NB4 (cell line): ENCODE measurements at regions not wholly inside any gene's neighbourhood (a gene's known extent, or its start where the extent isn't known, plus 50 kb on each side); places are given as distances from the start of the nearest gene placed in this dataset.

Experiments used
- DNase-seq: peaks from one replicate; pipeline ENCODE4 v3.0.0; 2010; ENCODE audit warnings: low read depth
- H3K4me3 ChIP-seq: one replicate; pipeline ENCODE4 v1.5.1; 2011; ENCODE audit warnings: mild to moderate bottlenecking, low read depth, low read length, moderate library complexity
- MYC ChIP-seq: IDR thresholded peaks from 2 replicates; pipeline ENCODE4 v1.6.1; 2011; ENCODE audit warnings: low read depth, low read length
- TF ChIP-seq, protein P1 (sequence below): IDR thresholded peaks from one replicate; pipeline ENCODE4 v1.5.1; 2012; ENCODE audit warnings: low read depth, low read length
- TF ChIP-seq, protein P2 (sequence below): IDR thresholded peaks from 2 replicates; pipeline ENCODE4 v1.6.1; 2011; ENCODE audit warnings: low read depth, low read length

DNA sequence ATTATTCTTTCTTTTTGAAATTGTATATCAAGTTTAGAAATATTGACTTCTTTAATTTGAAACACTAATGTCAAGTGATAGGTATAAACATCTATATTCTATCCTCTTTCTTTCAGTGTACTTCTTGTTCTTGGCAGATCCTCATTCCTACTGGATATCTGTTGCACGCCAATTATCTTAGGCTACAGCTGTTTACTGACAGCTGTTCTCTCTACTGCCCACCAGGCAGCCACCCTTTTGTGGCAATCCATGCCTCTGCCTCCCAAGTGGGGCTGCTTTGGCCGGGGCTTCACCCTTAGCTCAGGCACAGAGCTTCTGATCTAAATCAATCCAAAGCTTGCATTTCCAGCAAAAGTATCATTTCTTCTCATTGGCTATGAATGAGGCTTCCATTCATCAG is 50.6 kb upstream of the ITSN2 start:
- H3K4me3 ChIP-seq, result no peak overlapping the region
- DNase-seq, result no peak
- TF ChIP-seq, protein P1, sequence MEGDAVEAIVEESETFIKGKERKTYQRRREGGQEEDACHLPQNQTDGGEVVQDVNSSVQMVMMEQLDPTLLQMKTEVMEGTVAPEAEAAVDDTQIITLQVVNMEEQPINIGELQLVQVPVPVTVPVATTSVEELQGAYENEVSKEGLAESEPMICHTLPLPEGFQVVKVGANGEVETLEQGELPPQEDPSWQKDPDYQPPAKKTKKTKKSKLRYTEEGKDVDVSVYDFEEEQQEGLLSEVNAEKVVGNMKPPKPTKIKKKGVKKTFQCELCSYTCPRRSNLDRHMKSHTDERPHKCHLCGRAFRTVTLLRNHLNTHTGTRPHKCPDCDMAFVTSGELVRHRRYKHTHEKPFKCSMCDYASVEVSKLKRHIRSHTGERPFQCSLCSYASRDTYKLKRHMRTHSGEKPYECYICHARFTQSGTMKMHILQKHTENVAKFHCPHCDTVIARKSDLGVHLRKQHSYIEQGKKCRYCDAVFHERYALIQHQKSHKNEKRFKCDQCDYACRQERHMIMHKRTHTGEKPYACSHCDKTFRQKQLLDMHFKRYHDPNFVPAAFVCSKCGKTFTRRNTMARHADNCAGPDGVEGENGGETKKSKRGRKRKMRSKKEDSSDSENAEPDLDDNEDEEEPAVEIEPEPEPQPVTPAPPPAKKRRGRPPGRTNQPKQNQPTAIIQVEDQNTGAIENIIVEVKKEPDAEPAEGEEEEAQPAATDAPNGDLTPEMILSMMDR, result no peak
- no peak for TF ChIP-seq MYC
- TF ChIP-seq, protein P2, sequence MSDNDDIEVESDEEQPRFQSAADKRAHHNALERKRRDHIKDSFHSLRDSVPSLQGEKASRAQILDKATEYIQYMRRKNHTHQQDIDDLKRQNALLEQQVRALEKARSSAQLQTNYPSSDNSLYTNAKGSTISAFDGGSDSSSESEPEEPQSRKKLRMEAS, result no peak

DNA sequence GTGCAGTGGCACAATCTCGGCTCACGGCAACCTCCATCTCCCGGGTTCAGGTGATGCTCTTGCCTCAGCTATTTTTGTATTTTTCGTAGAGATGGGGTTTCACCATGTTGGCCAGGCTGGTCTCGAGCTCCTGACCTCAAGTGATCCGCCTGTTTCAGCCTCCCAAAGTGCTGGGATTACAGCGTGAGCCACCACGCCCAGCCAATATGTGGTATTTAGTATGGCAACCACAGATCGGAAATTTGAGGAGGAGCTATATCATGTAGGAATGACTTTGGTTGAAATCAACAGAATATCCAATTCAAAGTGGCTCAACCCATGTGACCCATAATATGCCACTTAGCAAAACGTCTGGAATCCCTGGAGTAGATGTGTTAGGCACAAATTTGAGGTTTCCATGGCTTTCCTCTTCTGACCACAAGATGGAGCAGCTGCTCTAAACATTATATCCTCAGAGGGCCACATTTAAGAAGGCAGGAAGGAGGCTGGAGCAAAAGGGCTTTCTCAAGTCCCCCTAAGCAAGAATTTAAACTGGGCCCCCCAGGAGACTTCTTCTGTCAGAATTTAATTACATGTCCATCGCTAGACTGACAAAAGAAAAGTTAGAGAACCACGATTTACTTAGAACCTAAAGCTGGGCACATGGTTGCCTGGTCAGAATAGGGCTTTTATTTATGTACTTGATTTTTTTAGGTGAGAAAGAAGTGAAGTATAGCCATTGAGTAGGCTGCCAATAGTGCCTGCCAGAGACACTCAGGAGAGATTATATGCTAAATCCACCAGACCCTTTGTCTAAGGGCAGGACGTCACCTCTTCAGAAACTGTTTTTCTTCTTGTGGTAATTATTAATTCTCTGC is 49.6 kb upstream of the ITSN2 start:
- no peak overlapping the region for H3K4me3 ChIP-seq
- TF ChIP-seq, protein P2, result no peak
- TF ChIP-seq, protein P1, result peak; percentile 89
- peak; percentile 76 for DNase-seq
